ENCODE measurements at regions not wholly inside any gene's neighbourhood (a gene's known extent, or its start where the extent isn't known, plus 50 kb on each side); places are given as distances from the start of the nearest gene placed in this dataset.

GRCh38 chr1:185578293-185578692 lies 155.9 kb upstream of the HMCN1 start:
- TF ChIP-seq, protein P1, sequence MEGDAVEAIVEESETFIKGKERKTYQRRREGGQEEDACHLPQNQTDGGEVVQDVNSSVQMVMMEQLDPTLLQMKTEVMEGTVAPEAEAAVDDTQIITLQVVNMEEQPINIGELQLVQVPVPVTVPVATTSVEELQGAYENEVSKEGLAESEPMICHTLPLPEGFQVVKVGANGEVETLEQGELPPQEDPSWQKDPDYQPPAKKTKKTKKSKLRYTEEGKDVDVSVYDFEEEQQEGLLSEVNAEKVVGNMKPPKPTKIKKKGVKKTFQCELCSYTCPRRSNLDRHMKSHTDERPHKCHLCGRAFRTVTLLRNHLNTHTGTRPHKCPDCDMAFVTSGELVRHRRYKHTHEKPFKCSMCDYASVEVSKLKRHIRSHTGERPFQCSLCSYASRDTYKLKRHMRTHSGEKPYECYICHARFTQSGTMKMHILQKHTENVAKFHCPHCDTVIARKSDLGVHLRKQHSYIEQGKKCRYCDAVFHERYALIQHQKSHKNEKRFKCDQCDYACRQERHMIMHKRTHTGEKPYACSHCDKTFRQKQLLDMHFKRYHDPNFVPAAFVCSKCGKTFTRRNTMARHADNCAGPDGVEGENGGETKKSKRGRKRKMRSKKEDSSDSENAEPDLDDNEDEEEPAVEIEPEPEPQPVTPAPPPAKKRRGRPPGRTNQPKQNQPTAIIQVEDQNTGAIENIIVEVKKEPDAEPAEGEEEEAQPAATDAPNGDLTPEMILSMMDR (conservative IDR thresholded peaks at IDR 0.05; ENCODE audit: low read depth, low read length) = no peak
- TF ChIP-seq EZH2 (IDR thresholded peaks at IDR 0.05; ENCODE audit: low read length, unreplicated experiment) (no peak), EZH2phosphoT487 (IDR thresholded peaks at IDR 0.05; ENCODE audit: borderline replicate concordance, low read length) (no peak)

Data from PC-3 (cell line).